ENCODE measurements at regions not wholly inside any gene's neighbourhood (a gene's known extent, or its start where the extent isn't known, plus 50 kb on each side); places are given as distances from the start of the nearest gene placed in this dataset.

DNA sequence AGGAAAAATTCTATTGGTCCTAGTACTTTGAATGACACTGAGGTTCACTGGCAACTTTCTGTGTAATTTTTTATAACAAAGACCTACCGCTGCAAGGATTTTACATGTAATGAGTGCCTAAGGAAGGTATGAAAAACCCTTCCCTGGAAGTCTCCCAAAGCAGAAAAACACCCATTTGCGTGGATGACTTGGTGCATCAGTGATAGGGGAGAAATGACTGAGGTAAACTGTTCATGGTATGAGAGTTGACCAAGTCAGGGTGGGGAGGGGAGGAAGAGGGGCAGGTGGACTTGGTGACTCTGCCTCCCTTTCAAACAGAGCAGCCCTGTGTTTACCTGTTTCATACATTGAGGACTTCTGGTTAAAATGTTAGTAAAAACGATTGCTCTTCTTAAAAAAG lies 78.8 kb upstream of the IPO9 start:
- no peaks in the 10 kb centered on the region for H3K27me3 ChIP-seq (ENCODE audit: control insufficient read depth, insufficient read depth, low read length)
- DNase-seq (ENCODE audit: low read depth, low spot score) = no peak
- H3K27ac ChIP-seq (ENCODE audit: low read depth, low read length) = no peak overlapping the region
- POLR2A ChIA-PET = no interaction called here
- H3K9me3 ChIP-seq (ENCODE audit: control insufficient read depth, insufficient read depth, low read length) = no peaks in the 10 kb centered on the region
- TF ChIP-seq, protein P1, sequence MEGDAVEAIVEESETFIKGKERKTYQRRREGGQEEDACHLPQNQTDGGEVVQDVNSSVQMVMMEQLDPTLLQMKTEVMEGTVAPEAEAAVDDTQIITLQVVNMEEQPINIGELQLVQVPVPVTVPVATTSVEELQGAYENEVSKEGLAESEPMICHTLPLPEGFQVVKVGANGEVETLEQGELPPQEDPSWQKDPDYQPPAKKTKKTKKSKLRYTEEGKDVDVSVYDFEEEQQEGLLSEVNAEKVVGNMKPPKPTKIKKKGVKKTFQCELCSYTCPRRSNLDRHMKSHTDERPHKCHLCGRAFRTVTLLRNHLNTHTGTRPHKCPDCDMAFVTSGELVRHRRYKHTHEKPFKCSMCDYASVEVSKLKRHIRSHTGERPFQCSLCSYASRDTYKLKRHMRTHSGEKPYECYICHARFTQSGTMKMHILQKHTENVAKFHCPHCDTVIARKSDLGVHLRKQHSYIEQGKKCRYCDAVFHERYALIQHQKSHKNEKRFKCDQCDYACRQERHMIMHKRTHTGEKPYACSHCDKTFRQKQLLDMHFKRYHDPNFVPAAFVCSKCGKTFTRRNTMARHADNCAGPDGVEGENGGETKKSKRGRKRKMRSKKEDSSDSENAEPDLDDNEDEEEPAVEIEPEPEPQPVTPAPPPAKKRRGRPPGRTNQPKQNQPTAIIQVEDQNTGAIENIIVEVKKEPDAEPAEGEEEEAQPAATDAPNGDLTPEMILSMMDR (IDR thresholded peaks at IDR 0.05; ENCODE audit: low read depth, low read length) = no peak
- CTCF ChIA-PET = interaction anchor here (5.4 kb wide), 1 partner anchor 43 kb away, joined by 16 read pairs; no protein-coding TSS in a partner anchor
- no peak overlapping the region for H3K4me3 ChIP-seq (ENCODE audit: low read depth, low read length)

DNA sequence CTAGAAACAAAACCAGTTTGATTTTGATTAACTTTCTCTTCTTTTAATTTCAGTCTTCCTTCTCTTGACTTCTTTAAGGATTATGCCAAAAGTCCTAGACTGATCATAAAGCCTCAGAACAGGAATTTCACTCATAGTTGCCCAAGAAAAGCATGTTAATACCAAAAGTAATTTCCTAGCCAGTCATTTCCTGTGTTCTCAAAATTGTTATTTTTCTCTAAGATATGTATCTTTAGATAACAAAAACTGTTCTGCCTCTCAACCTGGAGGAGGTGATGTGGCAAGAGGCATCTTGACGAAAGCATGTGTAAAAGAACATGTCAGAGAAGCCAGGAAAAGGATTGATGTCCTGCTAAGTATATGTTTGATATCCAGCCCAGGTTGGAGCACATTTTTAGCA lies 78.0 kb upstream of the IPO9 start:
- ChIA-PET POLR2A (no interaction called here), CTCF (no interaction called here)
- DNase-seq (ENCODE audit: low read depth, low spot score) = no peak
- Histone ChIP-seq H3K27me3 (ENCODE audit: control insufficient read depth, insufficient read depth, low read length) (no peaks in the 10 kb centered on the region), H3K27ac (ENCODE audit: low read depth, low read length) (no peak overlapping the region), H3K9me3 (ENCODE audit: control insufficient read depth, insufficient read depth, low read length) (no peaks in the 10 kb centered on the region), H3K4me3 (ENCODE audit: low read depth, low read length) (no peak overlapping the region)
- TF ChIP-seq, protein P1 (IDR thresholded peaks at IDR 0.05; ENCODE audit: low read depth, low read length) = no peak

DNA sequence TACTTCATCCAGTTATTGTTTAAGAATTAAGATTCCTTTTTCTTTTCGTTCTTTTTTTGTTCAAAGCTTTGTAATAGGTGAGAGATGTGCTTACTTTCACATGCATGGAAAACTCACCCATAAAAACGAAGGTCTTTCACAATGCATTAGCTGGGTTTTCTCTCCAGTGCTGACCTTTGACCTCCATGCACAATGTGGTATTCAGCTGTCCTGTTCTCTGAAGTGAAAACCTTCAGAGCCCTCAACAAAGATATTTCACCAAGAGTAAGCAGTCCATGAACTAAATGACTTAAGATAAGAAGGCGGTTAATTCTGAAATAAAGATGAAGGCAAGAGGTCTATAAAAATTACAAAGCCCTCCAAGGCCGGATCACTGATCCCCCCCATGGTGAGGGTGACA lies 77.1 kb upstream of the IPO9 start:
- H3K9me3 ChIP-seq (ENCODE audit: control insufficient read depth, insufficient read depth, low read length) = no peaks in the 10 kb centered on the region
- ChIA-PET POLR2A (interaction anchor here (1.2 kb wide), 1 partner anchor 111 kb away, joined by 3 read pairs; no protein-coding TSS in a partner anchor), CTCF (no interaction called here)
- H3K4me3 ChIP-seq (ENCODE audit: low read depth, low read length) = no peak overlapping the region
- no peaks in the 10 kb centered on the region for H3K27me3 ChIP-seq (ENCODE audit: control insufficient read depth, insufficient read depth, low read length)
- TF ChIP-seq, protein P1 (IDR thresholded peaks at IDR 0.05; ENCODE audit: low read depth, low read length) = no peak
- no peak for DNase-seq (ENCODE audit: low read depth, low spot score)
- no peak overlapping the region for H3K27ac ChIP-seq (ENCODE audit: low read depth, low read length)

DNA sequence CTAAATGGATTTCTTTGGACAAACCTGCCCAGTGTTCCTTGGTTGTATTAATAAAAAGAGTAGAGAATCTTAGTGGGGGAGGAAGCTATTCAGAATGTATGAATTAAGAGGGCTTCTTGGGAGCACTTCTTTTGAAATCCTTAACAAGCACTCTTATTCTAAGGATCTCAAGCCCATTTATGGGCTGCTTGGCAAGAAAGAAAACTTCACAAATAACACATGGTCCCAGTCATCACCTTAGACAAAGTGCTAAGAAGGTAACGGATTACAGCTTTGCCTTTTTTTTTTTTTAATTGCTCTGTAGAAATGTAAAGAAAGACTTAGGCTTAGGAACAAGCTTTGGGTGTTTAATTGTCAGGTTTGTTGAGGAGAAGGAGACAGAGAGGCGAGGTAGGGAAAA lies 76.6 kb upstream of the IPO9 start:
- POLR2A ChIA-PET = interaction anchor here (0.7 to 1.2 kb wide), 2 partner anchors 15 to 112 kb away, joined by 3 to 4 read pairs; no protein-coding TSS in a partner anchor
- Histone ChIP-seq H3K27me3 (ENCODE audit: control insufficient read depth, insufficient read depth, low read length) (no peaks in the 10 kb centered on the region), H3K27ac (ENCODE audit: low read depth, low read length) (no peak overlapping the region), H3K9me3 (ENCODE audit: control insufficient read depth, insufficient read depth, low read length) (no peaks in the 10 kb centered on the region), H3K4me3 (ENCODE audit: low read depth, low read length) (no peak overlapping the region)
- DNase-seq (ENCODE audit: low read depth, low spot score) = no peak
- CTCF ChIA-PET = interaction anchor here (1.0 to 1.2 kb wide), 2 partner anchors 41 to 43 kb away, joined by 3 to 5 read pairs; no protein-coding TSS in a partner anchor
- TF ChIP-seq, protein P1 (IDR thresholded peaks at IDR 0.05; ENCODE audit: low read depth, low read length) = no peak

DNA sequence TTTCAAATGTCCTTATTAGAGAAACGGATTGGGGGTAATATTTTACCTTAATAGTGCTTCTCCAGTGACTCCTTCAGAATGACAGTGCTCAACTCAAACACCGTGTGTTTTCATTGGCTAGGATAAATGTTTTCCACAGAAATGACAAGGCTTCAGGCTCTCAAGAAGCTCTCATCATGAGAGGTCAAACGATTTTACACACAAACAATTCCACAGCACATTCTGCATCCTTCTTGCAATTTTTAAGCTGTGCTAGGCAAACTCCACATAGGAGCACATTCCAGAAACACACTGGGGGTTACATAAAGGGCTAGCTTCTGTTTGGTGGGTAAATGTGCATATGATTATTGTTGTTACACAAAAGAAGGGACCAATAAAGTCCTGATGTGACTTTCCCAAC lies 75.5 kb upstream of the IPO9 start:
- no peaks in the 10 kb centered on the region for H3K27me3 ChIP-seq (ENCODE audit: control insufficient read depth, insufficient read depth, low read length)
- H3K4me3 ChIP-seq (ENCODE audit: low read depth, low read length) = no peak overlapping the region
- no peak for DNase-seq (ENCODE audit: low read depth, low spot score)
- no peaks in the 10 kb centered on the region for H3K9me3 ChIP-seq (ENCODE audit: control insufficient read depth, insufficient read depth, low read length)
- ChIA-PET CTCF (interaction anchor here (0.8 to 1.2 kb wide), 2 partner anchors 39 to 44 kb away, joined by 3 to 5 read pairs; no protein-coding TSS in a partner anchor), POLR2A (no interaction called here)
- TF ChIP-seq, protein P1 (IDR thresholded peaks at IDR 0.05; ENCODE audit: low read depth, low read length) = no peak
- no peak overlapping the region for H3K27ac ChIP-seq (ENCODE audit: low read depth, low read length)
